ENCODE measurements at regions not wholly inside any gene's neighbourhood (a gene's known extent, or its start where the extent isn't known, plus 50 kb on each side); places are given as distances from the start of the nearest gene placed in this dataset.
A peak's percentile ranks its signal among the peaks of the same experiment; 100 is the strongest.

DNA sequence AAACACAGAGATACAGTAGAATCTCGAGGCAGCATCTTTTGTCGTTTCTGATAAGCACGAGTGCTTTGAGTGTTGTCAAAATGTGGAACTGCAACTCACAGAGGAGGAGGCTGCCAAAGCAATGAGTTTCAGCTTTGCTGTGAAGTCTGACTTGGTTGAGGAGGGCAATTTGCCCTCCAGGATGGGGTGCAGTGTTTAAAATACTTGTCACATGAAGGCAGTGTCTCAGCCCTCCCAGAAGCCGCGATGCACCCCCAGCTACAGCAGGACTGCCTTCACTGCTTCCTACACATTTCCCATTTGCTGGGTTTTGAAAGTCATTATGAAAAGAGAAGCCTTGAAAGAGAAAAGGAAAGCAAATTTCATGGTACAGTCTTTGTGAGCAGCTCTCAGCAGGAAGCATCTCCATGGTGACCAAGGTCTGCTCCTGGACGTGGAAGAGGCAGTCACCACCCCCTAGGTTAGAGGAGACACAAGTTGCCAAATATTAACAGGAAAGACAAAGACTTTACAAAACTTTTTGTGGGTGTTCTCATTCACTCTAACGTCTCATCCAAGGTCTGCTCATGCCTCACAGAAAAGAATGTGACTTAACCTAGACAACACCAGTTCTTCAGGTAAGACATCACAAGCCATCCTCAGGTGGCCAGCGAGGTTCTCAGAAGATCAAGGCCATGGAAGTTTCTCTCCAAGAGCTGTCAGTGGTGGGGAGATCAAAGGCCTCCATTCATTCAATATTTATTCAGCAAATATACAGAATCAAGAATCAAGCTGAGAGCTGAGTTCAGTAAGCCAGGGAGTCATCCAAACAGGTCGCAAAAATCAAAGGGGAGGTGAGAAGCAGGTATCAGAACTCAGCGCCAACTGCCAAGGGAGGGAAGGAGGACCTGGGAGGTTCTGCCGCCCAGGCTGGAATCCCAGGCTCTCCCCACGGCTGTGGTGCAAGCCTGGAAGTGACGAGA lies 476.0 kb downstream of the EIPR1 start:
- Histone ChIP-seq H3K4me1 (no peaks in the 10 kb centered on the region), H3K4me3 (no peak overlapping the region), H3K27me3 (no peaks in the 10 kb centered on the region), H3K27ac (replicated peaks in 1 of 4) (no peak overlapping the region), H3K36me3 (no peaks in the 10 kb centered on the region), H3K9me3 (no peaks in the 10 kb centered on the region)
- intact Hi-C loops (cut with DNase I): no loop called here
- TF ChIP-seq POLR2A (IDR thresholded peaks at IDR 0.05; ENCODE audit: low read depth) (no peak), POLR2AphosphoS5 (IDR thresholded peaks at IDR 0.05) (no peak), EP300 (IDR thresholded peaks at IDR 0.05) (no peak)
- TF ChIP-seq, protein P1, sequence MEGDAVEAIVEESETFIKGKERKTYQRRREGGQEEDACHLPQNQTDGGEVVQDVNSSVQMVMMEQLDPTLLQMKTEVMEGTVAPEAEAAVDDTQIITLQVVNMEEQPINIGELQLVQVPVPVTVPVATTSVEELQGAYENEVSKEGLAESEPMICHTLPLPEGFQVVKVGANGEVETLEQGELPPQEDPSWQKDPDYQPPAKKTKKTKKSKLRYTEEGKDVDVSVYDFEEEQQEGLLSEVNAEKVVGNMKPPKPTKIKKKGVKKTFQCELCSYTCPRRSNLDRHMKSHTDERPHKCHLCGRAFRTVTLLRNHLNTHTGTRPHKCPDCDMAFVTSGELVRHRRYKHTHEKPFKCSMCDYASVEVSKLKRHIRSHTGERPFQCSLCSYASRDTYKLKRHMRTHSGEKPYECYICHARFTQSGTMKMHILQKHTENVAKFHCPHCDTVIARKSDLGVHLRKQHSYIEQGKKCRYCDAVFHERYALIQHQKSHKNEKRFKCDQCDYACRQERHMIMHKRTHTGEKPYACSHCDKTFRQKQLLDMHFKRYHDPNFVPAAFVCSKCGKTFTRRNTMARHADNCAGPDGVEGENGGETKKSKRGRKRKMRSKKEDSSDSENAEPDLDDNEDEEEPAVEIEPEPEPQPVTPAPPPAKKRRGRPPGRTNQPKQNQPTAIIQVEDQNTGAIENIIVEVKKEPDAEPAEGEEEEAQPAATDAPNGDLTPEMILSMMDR (IDR thresholded peaks at IDR 0.05): no peak
- DNase-seq (ENCODE audit: extremely low spot score): peak; percentile 68
- WGBS: 54% methylated on average over 13 of the region's 13 CpGs

DNA sequence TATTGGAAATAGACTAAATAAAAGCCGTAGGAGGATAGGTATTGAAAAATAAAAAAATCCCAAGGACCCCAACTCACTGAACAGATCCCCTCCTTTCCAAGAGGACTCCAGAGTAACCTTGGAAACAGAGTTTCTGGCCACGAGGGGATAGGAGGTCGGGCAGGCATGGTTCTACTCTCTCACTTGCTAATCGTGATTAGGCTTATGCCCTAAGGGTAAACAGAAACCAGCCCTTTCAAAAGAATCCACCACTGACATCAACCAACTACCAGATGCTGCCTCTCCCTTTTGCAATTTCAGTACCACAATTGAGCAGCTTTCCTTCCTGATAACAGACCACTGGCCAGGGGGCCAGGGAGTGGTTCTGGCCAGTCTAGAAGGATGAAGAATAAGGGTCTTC lies 477.8 kb downstream of the EIPR1 start:
- no peaks in the 10 kb centered on the region for H3K9me3 ChIP-seq
- no peak overlapping the region for H3K4me3 ChIP-seq
- H3K27ac ChIP-seq (replicated peaks in 1 of 4): no peak overlapping the region
- WGBS: 41% methylated on average over 4 of the region's 4 CpGs
- no peaks in the 10 kb centered on the region for H3K36me3 ChIP-seq
- no peaks in the 10 kb centered on the region for H3K27me3 ChIP-seq
- peak; percentile 74 for DNase-seq (ENCODE audit: extremely low spot score)
- TF ChIP-seq, protein P1 (IDR thresholded peaks at IDR 0.05): no peak
- TF ChIP-seq POLR2AphosphoS5 (IDR thresholded peaks at IDR 0.05) (no peak), EP300 (IDR thresholded peaks at IDR 0.05) (no peak), POLR2A (IDR thresholded peaks at IDR 0.05; ENCODE audit: low read depth) (no peak)
- intact Hi-C loops (cut with DNase I): no loop called here
- no peaks in the 10 kb centered on the region for H3K4me1 ChIP-seq

DNA sequence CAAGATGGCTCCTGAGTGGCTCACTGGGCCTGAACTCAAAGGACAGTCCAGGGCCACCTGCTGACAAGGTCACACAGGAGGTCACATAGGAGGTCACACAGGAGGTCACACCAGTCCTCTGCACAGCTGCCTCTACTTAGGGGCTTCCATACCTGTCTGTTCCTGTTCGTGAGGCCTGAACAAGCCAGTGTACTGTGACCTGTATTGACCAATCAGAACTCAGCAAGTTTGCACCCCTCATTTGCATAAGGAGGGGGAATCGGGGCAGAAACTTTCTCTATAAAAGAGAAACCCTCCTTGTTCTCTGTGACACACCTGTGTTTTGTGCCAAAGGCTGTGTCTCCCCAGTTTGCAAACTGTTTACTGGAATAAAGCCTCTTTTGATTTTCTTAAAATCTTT lies 478.9 kb downstream of the EIPR1 start:
- no peaks in the 10 kb centered on the region for H3K4me1 ChIP-seq
- H3K9me3 ChIP-seq: no peaks in the 10 kb centered on the region
- DNase-seq (ENCODE audit: extremely low spot score): no peak
- H3K27ac ChIP-seq (replicated peaks in 1 of 4): no peak overlapping the region
- 87% methylated on average over 2 of the region's 2 CpGs for WGBS
- intact Hi-C loops (cut with DNase I): no loop called here
- TF ChIP-seq POLR2A (IDR thresholded peaks at IDR 0.05; ENCODE audit: low read depth) (no peak), EP300 (IDR thresholded peaks at IDR 0.05) (no peak), POLR2AphosphoS5 (IDR thresholded peaks at IDR 0.05) (no peak)
- TF ChIP-seq, protein P1 (IDR thresholded peaks at IDR 0.05): no peak
- no peaks in the 10 kb centered on the region for H3K36me3 ChIP-seq
- H3K27me3 ChIP-seq: no peaks in the 10 kb centered on the region
- H3K4me3 ChIP-seq: no peak overlapping the region

DNA sequence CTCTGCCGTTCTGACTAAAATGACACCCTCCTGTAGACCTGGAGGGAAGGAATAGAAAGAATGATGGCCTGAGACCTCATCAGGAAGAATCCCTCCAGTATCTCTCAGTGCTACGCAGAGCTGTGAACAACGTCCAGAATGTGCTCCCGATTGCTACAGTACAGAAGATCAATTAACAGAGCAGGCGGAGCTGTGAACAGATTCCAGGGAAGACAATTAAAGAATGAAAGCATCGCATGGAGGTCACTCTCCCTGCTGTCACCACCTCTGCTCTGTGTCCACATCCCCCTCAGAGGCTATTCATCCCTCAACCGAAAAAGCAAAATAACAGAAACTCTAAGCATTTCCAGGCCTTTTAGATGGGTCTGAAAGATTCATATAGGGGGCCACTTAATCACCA lies 481.0 kb downstream of the EIPR1 start:
- TF ChIP-seq POLR2AphosphoS5 (IDR thresholded peaks at IDR 0.05) (no peak), EP300 (IDR thresholded peaks at IDR 0.05) (no peak), POLR2A (IDR thresholded peaks at IDR 0.05; ENCODE audit: low read depth) (no peak)
- TF ChIP-seq, protein P1 (IDR thresholded peaks at IDR 0.05): no peak
- 80% methylated on average over 7 of the region's 7 CpGs for WGBS
- Histone ChIP-seq H3K9me3 (no peaks in the 10 kb centered on the region), H3K27me3 (no peaks in the 10 kb centered on the region), H3K27ac (replicated peaks in 1 of 4) (no peak overlapping the region), H3K4me1 (no peaks in the 10 kb centered on the region), H3K4me3 (no peak overlapping the region), H3K36me3 (no peaks in the 10 kb centered on the region)
- intact Hi-C loops (cut with DNase I): no loop called here
- DNase-seq (ENCODE audit: extremely low spot score): no peak
